ENCODE measurements at regions not wholly inside any gene's neighbourhood (a gene's known extent, or its start where the extent isn't known, plus 50 kb on each side); places are given as distances from the start of the nearest gene placed in this dataset.

- FAIRE-seq, result no peak
- H3K4me2 ChIP-seq, result no peak overlapping the region
- DNase-seq (ENCODE audit: low read depth in 1 of 2, low spot score in 1 of 2), result no peak
- ChIA-PET CTCF (no interaction called here), POLR2A (no interaction called here)
- H3K4me1 ChIP-seq, result no peaks in the 10 kb centered on the region
- ATAC-seq, result no peak
- H3K9me3 ChIP-seq, result no peaks in the 10 kb centered on the region
- 42% methylated on average over 6 of the region's 6 CpGs for WGBS (ENCODE audit: missing lambda C conversion rate)
- H3K27ac ChIP-seq, result no peak overlapping the region
- H3K4me3 ChIP-seq, result no peak overlapping the region
- TF ChIP-seq MAFK (IDR thresholded peaks at IDR 0.05; ENCODE audit: partially characterized antibody) (no peak), SREBF2 (IDR thresholded peaks at IDR 0.05) (no peak), ZFP36 (IDR thresholded peaks at IDR 0.05; ENCODE audit: borderline replicate concordance, partially characterized antibody) (no peak), ZSCAN20 (CRISPR knock-in tag; IDR thresholded peaks at IDR 0.05) (no peak), CHD2 (IDR thresholded peaks at IDR 0.05; ENCODE audit: low read length, partially characterized antibody) (no peak), MYC (IDR thresholded peaks at IDR 0.05; ENCODE audit: borderline replicate concordance, low read length) (no peak), SMC3 (IDR thresholded peaks at IDR 0.05) (no peak), REST (IDR thresholded peaks at IDR 0.05) (no peak), KDM1A (IDR thresholded peaks at IDR 0.05; ENCODE audit: low read depth) (no peak), BCL3 (IDR thresholded peaks at IDR 0.05) (no peak), CHD4 (IDR thresholded peaks at IDR 0.05; ENCODE audit: borderline replicate concordance) (no peak)
Measured at GRCh38 chr15:47502041-47502440, 215.3 kb upstream of the SEMA6D start.

GRCh38 chr15:47503876-47504275, 213.4 kb upstream of the SEMA6D start:
- ChIA-PET CTCF (interaction anchor here (0.9 kb wide), 1 partner anchor 23 kb away, joined by 3 read pairs; no protein-coding TSS in a partner anchor), POLR2A (no interaction called here)
- no peak for ATAC-seq
- Histone ChIP-seq H3K4me1 (no peaks in the 10 kb centered on the region), H3K4me2 (no peak overlapping the region), H3K4me3 (no peak overlapping the region), H3K9me3 (no peaks in the 10 kb centered on the region), H3K27ac (no peak overlapping the region)
- WGBS (ENCODE audit: missing lambda C conversion rate), result 25% methylated on average over 2 of the region's 2 CpGs
- no peak for DNase-seq (ENCODE audit: low read depth in 1 of 2, low spot score in 1 of 2)
- no peak for FAIRE-seq
- TF ChIP-seq KDM1A (IDR thresholded peaks at IDR 0.05; ENCODE audit: low read depth), result no peak
- TF ChIP-seq REST (IDR thresholded peaks at IDR 0.05), result no peak
- TF ChIP-seq RARB (CRISPR knock-in tag; IDR thresholded peaks at IDR 0.05), result no peak
- TF ChIP-seq SMC3 (IDR thresholded peaks at IDR 0.05), result no peak
- TF ChIP-seq HOXA7 (CRISPR knock-in tag; IDR thresholded peaks at IDR 0.05), result no peak
- TF ChIP-seq ELK1 (IDR thresholded peaks at IDR 0.05; ENCODE audit: low read depth, low read length), result no peak
- TF ChIP-seq MYC (IDR thresholded peaks at IDR 0.05; ENCODE audit: borderline replicate concordance, low read length), result no peak
- TF ChIP-seq JUN (IDR thresholded peaks at IDR 0.05), result no peak

All from A549 (cell line).